ENCODE measurements at regions not wholly inside any gene's neighbourhood (a gene's known extent, or its start where the extent isn't known, plus 50 kb on each side); places are given as distances from the start of the nearest gene placed in this dataset.

- TF ChIP-seq HOXA7 (CRISPR knock-in tag; IDR thresholded peaks at IDR 0.05; ENCODE audit: borderline replicate concordance) (no peak), PRDM4 (tag by site-specific recombination; IDR thresholded peaks at IDR 0.05) (no peak), ZNF510 (tag by site-specific recombination; IDR thresholded peaks at IDR 0.05; ENCODE audit: insufficient replicate concordance) (no peak), ZNF121 (tag by site-specific recombination; IDR thresholded peaks at IDR 0.05) (no peak), ZNF274 (IDR thresholded peaks at IDR 0.05; ENCODE audit: low read length) (no peak), ZNF274 (tag by site-specific recombination; IDR thresholded peaks at IDR 0.05; ENCODE audit: borderline replicate concordance) (no peak), ZNF837 (tag by site-specific recombination; IDR thresholded peaks at IDR 0.05) (no peak), ZNF311 (tag by site-specific recombination; IDR thresholded peaks at IDR 0.05; ENCODE audit: borderline replicate concordance) (no peak), MZF1 (tag by site-specific recombination; IDR thresholded peaks at IDR 0.05; ENCODE audit: borderline replicate concordance) (no peak), ZSCAN30 (tag by site-specific recombination; IDR thresholded peaks at IDR 0.05) (no peak), ZNF302 (tag by site-specific recombination; IDR thresholded peaks at IDR 0.05; ENCODE audit: low read depth) (no peak), ZNF10 (tag by site-specific recombination; IDR thresholded peaks at IDR 0.05) (no peak)
- TF ChIP-seq, protein P1, sequence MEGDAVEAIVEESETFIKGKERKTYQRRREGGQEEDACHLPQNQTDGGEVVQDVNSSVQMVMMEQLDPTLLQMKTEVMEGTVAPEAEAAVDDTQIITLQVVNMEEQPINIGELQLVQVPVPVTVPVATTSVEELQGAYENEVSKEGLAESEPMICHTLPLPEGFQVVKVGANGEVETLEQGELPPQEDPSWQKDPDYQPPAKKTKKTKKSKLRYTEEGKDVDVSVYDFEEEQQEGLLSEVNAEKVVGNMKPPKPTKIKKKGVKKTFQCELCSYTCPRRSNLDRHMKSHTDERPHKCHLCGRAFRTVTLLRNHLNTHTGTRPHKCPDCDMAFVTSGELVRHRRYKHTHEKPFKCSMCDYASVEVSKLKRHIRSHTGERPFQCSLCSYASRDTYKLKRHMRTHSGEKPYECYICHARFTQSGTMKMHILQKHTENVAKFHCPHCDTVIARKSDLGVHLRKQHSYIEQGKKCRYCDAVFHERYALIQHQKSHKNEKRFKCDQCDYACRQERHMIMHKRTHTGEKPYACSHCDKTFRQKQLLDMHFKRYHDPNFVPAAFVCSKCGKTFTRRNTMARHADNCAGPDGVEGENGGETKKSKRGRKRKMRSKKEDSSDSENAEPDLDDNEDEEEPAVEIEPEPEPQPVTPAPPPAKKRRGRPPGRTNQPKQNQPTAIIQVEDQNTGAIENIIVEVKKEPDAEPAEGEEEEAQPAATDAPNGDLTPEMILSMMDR (tag by site-specific recombination; IDR thresholded peaks at IDR 0.05), result no peak
- TF ChIP-seq, protein P2, sequence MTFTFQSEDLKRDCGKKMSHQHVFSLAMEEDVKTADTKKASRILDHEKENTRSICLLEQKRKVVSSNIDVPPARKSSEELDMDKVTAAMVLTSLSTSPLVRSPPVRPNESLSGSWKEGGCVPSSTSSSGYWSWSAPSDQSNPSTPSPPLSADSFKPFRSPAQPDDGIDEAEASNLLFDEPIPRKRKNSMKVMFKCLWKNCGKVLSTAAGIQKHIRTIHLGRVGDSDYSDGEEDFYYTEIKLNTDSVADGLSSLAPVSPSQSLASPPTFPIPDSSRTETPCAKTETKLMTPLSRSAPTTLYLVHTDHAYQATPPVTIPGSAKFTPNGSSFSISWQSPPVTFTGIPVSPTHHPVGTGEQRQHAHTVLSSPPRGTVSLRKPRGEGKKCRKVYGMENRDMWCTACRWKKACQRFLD (tag by site-specific recombination; IDR thresholded peaks at IDR 0.05), result no peak
Observed at GRCh38 chr14:97164021-97164420, 366.8 kb downstream of the VRK1 start.
